ENCODE measurements at regions not wholly inside any gene's neighbourhood (a gene's known extent, or its start where the extent isn't known, plus 50 kb on each side); places are given as distances from the start of the nearest gene placed in this dataset.

- TF ChIP-seq POLR2A (IDR thresholded peaks at IDR 0.05; ENCODE audit: low read depth, low read length) (no peak), PAX5 (IDR thresholded peaks at IDR 0.05; ENCODE audit: insufficient read depth, low read length, severe bottlenecking) (no peak), POLR2AphosphoS5 (IDR thresholded peaks at IDR 0.05; ENCODE audit: low read depth, low read length) (no peak), TAF1 (IDR thresholded peaks at IDR 0.05; ENCODE audit: low read depth, low read length) (no peak)
These were observed 119.8 kb upstream of the TLE3 start for GRCh38 chr15:70217226-70218160.

Measured in GM12891 (cell line).